Transverse colon (tissue), 4 donors: ENCODE measurements at regions not wholly inside any gene's neighbourhood (a gene's known extent, or its start where the extent isn't known, plus 50 kb on each side); places are given as distances from the start of the nearest gene placed in this dataset.

Experiments used
- DNase-seq: peaks from one replicate; pipeline ENCODE4 v3.0.0-alpha.2; 2019
- H3K27ac ChIP-seq, 4 donors: fragments of 200-600 bp; sonication (generic); 2 replicates each; pipeline ENCODE4 v1.5.1; 2016 to 2018; ENCODE audit warnings: inconsistent platforms in 4 of 4
- H3K27me3 ChIP-seq: fragments of 200-600 bp; sonication (generic); 2 replicates; pipeline ENCODE4 v1.5.1; 2017; ENCODE audit warnings: inconsistent platforms
- H3K36me3 ChIP-seq, 4 donors: fragments of 200-600 bp; sonication (generic); 2 replicates each; pipeline ENCODE4 v1.5.1; 2017 to 2019; ENCODE audit warnings: inconsistent platforms in 4 of 4
- H3K4me1 ChIP-seq, 4 donors: fragments of 200-600 bp; sonication (generic); 2 replicates each; pipeline ENCODE4 v1.5.1; 2017 to 2020; ENCODE audit warnings: inconsistent platforms in 4 of 4
- H3K4me3 ChIP-seq, 4 donors: fragments of 200-600 bp; sonication (generic); 1 replicate in 1 of 4; 2 replicates in 3 of 4; pipeline versions ENCODE4 v1.5.1 to v1.6.1; 2017 to 2019; ENCODE audit warnings: inconsistent platforms in 4 of 4
- H3K9me3 ChIP-seq, 2 donors: fragments of 200-600 bp; sonication (generic); 2 replicates each; pipeline ENCODE4 v1.5.1; 2017 to 2019; ENCODE audit warnings: inconsistent platforms in 2 of 2
- CTCF ChIP-seq, 5 experiments: fragments of 200-600 bp in 3 of 5; fragments of 450-650 bp in 2 of 5; sonication (generic) in 3 of 5; IDR thresholded peaks; 1 replicate in 2 of 5; 2 replicates in 3 of 5; pipeline ENCODE4 v1.5.1; 2016 to 2017; ENCODE audit warnings: antibody characterized with exemption in 5 of 5, inconsistent platforms in 3 of 5, mild to moderate bottlenecking in 2 of 5, moderate library complexity in 1 of 5
- EP300 ChIP-seq: sonication (generic); formaldehyde crosslinking; IDR thresholded peaks from one replicate; pipeline ENCODE4 v1.6.1; 2017; ENCODE audit warnings: antibody characterized with exemption, low read depth
- POLR2A ChIP-seq: fragments of 450-650 bp; IDR thresholded peaks from one replicate; pipeline ENCODE4 v1.6.1; 2016; ENCODE audit warnings: antibody characterized with exemption, mild to moderate bottlenecking, moderate library complexity
- POLR2AphosphoS5 ChIP-seq, 3 donors: sonication (generic); formaldehyde crosslinking; IDR thresholded peaks; one replicate each; pipeline ENCODE4 v1.6.1; 2016; ENCODE audit warnings: antibody characterized with exemption in 3 of 3
- WGBS, 2 donors: methylation state at CpG; one replicate each; pipeline ENCODE4 v1.1.5; 2018; ENCODE audit warnings: low coverage in 1 of 2; 5-methylcytosine and 5-hydroxymethylcytosine counted together
- in situ Hi-C, 4 donors: fragments of 200-750 bp; cut with MboI; loops; one replicate each; pipeline versions ENCODE4 v1.15.0 to v1.15.1; 2017; ENCODE audit warnings: low sequenced_read_pairs in 3 of 4, low pct_ligation_motif_present in 1 of 4, low pct_unique_long_range_greater_than_20kb in 1 of 4
- intact Hi-C: fragments of 100-400 bp; cut with DNase I; formaldehyde crosslinking; loops from one replicate; pipeline ENCODE4 v1.15.1; 2023; ENCODE audit warnings: low total_unique reads

GRCh38 chr10:11395161-11395560 lies 216.3 kb downstream of the USP6NL start:
- intact Hi-C loops, result no loop called here
- Histone ChIP-seq H3K27ac (no peak overlapping the region), H3K27me3 (no peaks in the 10 kb centered on the region), H3K36me3 (no peaks in the 10 kb centered on the region), H3K4me3 (no peak overlapping the region), H3K9me3 (no peaks in the 10 kb centered on the region), H3K4me1 (no peaks in the 10 kb centered on the region)
- TF ChIP-seq POLR2AphosphoS5 (IDR thresholded peaks at IDR 0.05) (no peak), CTCF (IDR thresholded peaks at IDR 0.05) (no peak), POLR2A (no peak), EP300 (no peak)
- DNase-seq, result no peak
- in situ Hi-C loops, result no loop called here
- 63 to 78% methylated on average over 2 of the region's 2 CpGs for WGBS, 2 donors

- TF ChIP-seq POLR2AphosphoS5 (IDR thresholded peaks at IDR 0.05), result no peak
- TF ChIP-seq POLR2A, result no peak
- TF ChIP-seq EP300, result no peak
- no peak for TF ChIP-seq CTCF (IDR thresholded peaks at IDR 0.05)
- intact Hi-C loops (no loop called here), in situ Hi-C loops (no loop called here)
- H3K4me3 ChIP-seq, result no peak overlapping the region
- no peaks in the 10 kb centered on the region for H3K9me3 ChIP-seq
- no peak for DNase-seq
- no peak overlapping the region for H3K27ac ChIP-seq
- no peaks in the 10 kb centered on the region for H3K4me1 ChIP-seq
- H3K27me3 ChIP-seq, result no peaks in the 10 kb centered on the region
- H3K36me3 ChIP-seq, result no peaks in the 10 kb centered on the region
- WGBS, 2 donors, result 53 to 58% methylated on average over 9 of the region's 9 CpGs
Observed at GRCh38 chr10:11393858-11394257, 217.6 kb downstream of the USP6NL start.

GRCh38 chr10:11392776-11393175 lies 218.7 kb downstream of the USP6NL start:
- intact Hi-C loops (no loop called here), in situ Hi-C loops (no loop called here)
- TF ChIP-seq CTCF (IDR thresholded peaks at IDR 0.05) (no peak), EP300 (no peak), POLR2A (no peak), POLR2AphosphoS5 (IDR thresholded peaks at IDR 0.05) (no peak)
- no peak overlapping the region for H3K4me3 ChIP-seq
- H3K27me3 ChIP-seq, result no peaks in the 10 kb centered on the region
- H3K36me3 ChIP-seq, result no peaks in the 10 kb centered on the region
- H3K27ac ChIP-seq, result no peak overlapping the region
- H3K4me1 ChIP-seq, result no peaks in the 10 kb centered on the region
- DNase-seq, result no peak
- WGBS, 2 donors, result 91 to 95% methylated on average over 10 of the region's 10 CpGs
- H3K9me3 ChIP-seq, result no peaks in the 10 kb centered on the region

- in situ Hi-C loops (no loop called here), intact Hi-C loops (no loop called here)
- H3K4me3 ChIP-seq, result no peak overlapping the region
- H3K27me3 ChIP-seq, result no peaks in the 10 kb centered on the region
- H3K9me3 ChIP-seq, result no peaks in the 10 kb centered on the region
- no peaks in the 10 kb centered on the region for H3K36me3 ChIP-seq
- 78 to 88% methylated on average over 3 to 9 of the region's 9 CpGs for WGBS, 2 donors
- H3K27ac ChIP-seq, result no peak overlapping the region
- TF ChIP-seq POLR2AphosphoS5 (IDR thresholded peaks at IDR 0.05), result no peak
- no peak for TF ChIP-seq CTCF (IDR thresholded peaks at IDR 0.05)
- no peak for TF ChIP-seq POLR2A
- no peak for TF ChIP-seq EP300
- DNase-seq, result no peak
- H3K4me1 ChIP-seq, result no peaks in the 10 kb centered on the region
Observed at GRCh38 chr10:11388996-11389395, 222.5 kb downstream of the USP6NL start.
